CD4-positive, alpha-beta T cell (primary cell): ENCODE measurements at regions not wholly inside any gene's neighbourhood (a gene's known extent, or its start where the extent isn't known, plus 50 kb on each side); places are given as distances from the start of the nearest gene placed in this dataset.

Source experiments
- ATAC-seq: fragments of 200-7000 bp; cut with Tn5 transposase; one replicate; pipeline ENCODE4 v1.10.0; 2022; ENCODE audit warnings: mild to moderate bottlenecking; ENCODE audit not compliant: poor library complexity
- CTCF ChIA-PET: fragments of 350-600 bp; sonication (Branson Sonifier 250); formaldehyde crosslinking; loops from one replicate; lab custom pipeline; 2021; ENCODE audit warnings: antibody characterized with exemption, inconsistent platforms; lab: Charles Lee
- POLR2A ChIA-PET: fragments of 350-600 bp; sonication (Branson Sonifier 250); formaldehyde crosslinking; loops from one replicate; lab custom pipeline; 2021; ENCODE audit warnings: antibody characterized with exemption, inconsistent platforms; lab: Charles Lee
- DNase-seq, 14 experiments: peaks; one replicate each; pipeline ENCODE4 v3.0.0-alpha.2; 2013 to 2020; ENCODE audit warnings: mixed read lengths in 2 of 14
- H3K27ac ChIP-seq, 2 donors: one replicate each; pipeline versions ENCODE4 v1.5.1 to v1.7.0; 2013; ENCODE audit warnings: low read length in 2 of 2, low read depth in 1 of 2, mild to moderate bottlenecking in 1 of 2
- H3K27me3 ChIP-seq, 2 experiments: 1 replicate in 1 of 2; 2 replicates in 1 of 2; pipeline versions ENCODE4 v1.6.1 to v1.7.0; 2013; ENCODE audit warnings: low read length in 2 of 2, control low read depth in 1 of 2, mild to moderate bottlenecking in 1 of 2, moderate library complexity in 1 of 2; ENCODE audit not compliant: insufficient read depth in 2 of 2, control insufficient read depth in 1 of 2
- H3K36me3 ChIP-seq: one replicate; pipeline ENCODE4 v1.6.1; 2013; ENCODE audit warnings: low read length, control low read depth; ENCODE audit not compliant: insufficient read depth
- H3K4me1 ChIP-seq: one replicate; pipeline ENCODE4 v1.6.1; 2013; ENCODE audit warnings: low read length, control low read depth; ENCODE audit not compliant: insufficient read depth
- H3K4me3 ChIP-seq: one replicate; pipeline ENCODE4 v1.5.1; 2013; ENCODE audit warnings: mild to moderate bottlenecking, low read length, moderate library complexity
- H3K9me3 ChIP-seq, 2 experiments: 1 replicate in 1 of 2; 2 replicates in 1 of 2; pipeline versions ENCODE4 v1.6.1 to v1.7.0; 2013; ENCODE audit warnings: low read length in 2 of 2, mild to moderate bottlenecking in 2 of 2, control low read depth in 1 of 2, moderate library complexity in 1 of 2; ENCODE audit not compliant: control insufficient read depth in 1 of 2, insufficient read depth in 1 of 2
- H3K27ac Mint-ChIP-seq: one replicate; pipeline ENCODE4 v1.8.0; 2020; ENCODE audit warnings: mixed read lengths
- H3K27me3 Mint-ChIP-seq: one replicate; pipeline ENCODE4 v1.8.0; 2021; ENCODE audit warnings: mixed read lengths
- H3K36me3 Mint-ChIP-seq: one replicate; pipeline ENCODE4 v1.8.0; 2021; ENCODE audit warnings: low read depth, mixed read lengths
- H3K4me1 Mint-ChIP-seq: one replicate; pipeline ENCODE4 v1.8.0; 2021; ENCODE audit warnings: low read depth, mixed read lengths
- H3K4me3 Mint-ChIP-seq: one replicate; pipeline ENCODE4 v1.8.0; 2020; ENCODE audit warnings: mild to moderate bottlenecking, mixed read lengths
- H3K9me3 Mint-ChIP-seq: one replicate; pipeline ENCODE4 v1.8.0; 2020; ENCODE audit warnings: mixed read lengths
- CTCF ChIP-seq: fragments of 200-600 bp; IDR thresholded peaks from one replicate; pipeline ENCODE4 v1.8.0; 2022; ENCODE audit warnings: antibody characterized with exemption, mild to moderate bottlenecking
- intact Hi-C, 2 experiments: fragments of 100-400 bp; cut with DNase I in 1 of 2; cut with micrococcal nuclease in 1 of 2; formaldehyde crosslinking; loops; one replicate each; pipeline versions ENCODE4 v1.15.1 to v1.9.0; 2023 to 2025; cut with DNase I, micrococcal nuclease

- TF ChIP-seq CTCF: no peak
- no peak overlapping the region for H3K4me3 ChIP-seq
- no peaks in the 10 kb centered on the region for H3K27me3 ChIP-seq
- Mint-ChIP-seq H3K4me1 (peaks cover 3% of the 10 kb centered on the region), H3K27me3 (no peaks in the 10 kb centered on the region), H3K4me3 (no peak overlapping the region), H3K9me3 (peaks cover 13% of the 10 kb centered on the region), H3K27ac (no peak overlapping the region), H3K36me3 (no peaks in the 10 kb centered on the region)
- intact Hi-C loops: no loop called here
- CTCF ChIA-PET: no interaction called here
- no peak overlapping the region for H3K27ac ChIP-seq
- POLR2A ChIA-PET: no interaction called here
- ATAC-seq (no peak), DNase-seq (no peak)
- H3K9me3 ChIP-seq: peaks cover 8 to 21% of the 10 kb centered on the region in 2 experiments
- peaks cover under 1% of the 10 kb centered on the region for H3K4me1 ChIP-seq
- no peaks in the 10 kb centered on the region for H3K36me3 ChIP-seq
Measured at GRCh38 chr11:69551963-69552362, 70.5 kb downstream of the LINC01488 start.

- CTCF ChIA-PET: no interaction called here
- intact Hi-C loops: no loop called here
- H3K4me3 Mint-ChIP-seq: no peak overlapping the region
- peaks cover 9% of the 10 kb centered on the region for H3K4me1 ChIP-seq
- peaks cover 8 to 21% of the 10 kb centered on the region in 2 experiments for H3K9me3 ChIP-seq
- H3K9me3 Mint-ChIP-seq: peaks cover 13% of the 10 kb centered on the region
- no peaks in the 10 kb centered on the region for H3K27me3 Mint-ChIP-seq
- no peak overlapping the region for H3K27ac Mint-ChIP-seq
- H3K4me3 ChIP-seq: no peak overlapping the region
- H3K36me3 Mint-ChIP-seq: no peaks in the 10 kb centered on the region
- peaks cover 8% of the 10 kb centered on the region for H3K4me1 Mint-ChIP-seq
- H3K27me3 ChIP-seq: no peaks in the 10 kb centered on the region
- no peak overlapping the region for H3K27ac ChIP-seq
- POLR2A ChIA-PET: no interaction called here
- DNase-seq: no peak
- ATAC-seq: no peak
- H3K36me3 ChIP-seq: no peaks in the 10 kb centered on the region
- no peak for TF ChIP-seq CTCF
Measured at GRCh38 chr11:69552951-69553350, 71.5 kb downstream of the LINC01488 start.

GRCh38 chr11:69553416-69554357, 72.2 kb downstream of the LINC01488 start:
- Mint-ChIP-seq H3K36me3 (no peaks in the 10 kb centered on the region), H3K4me3 (no peak overlapping the region), H3K4me1 (peaks cover 15% of the 10 kb centered on the region), H3K27ac (no peak overlapping the region), H3K27me3 (no peaks in the 10 kb centered on the region), H3K9me3 (peaks cover 11% of the 10 kb centered on the region)
- intact Hi-C loops: no loop called here
- H3K36me3 ChIP-seq: no peaks in the 10 kb centered on the region
- no peak for DNase-seq
- peaks cover 17% of the 10 kb centered on the region for H3K4me1 ChIP-seq
- no peak overlapping the region for H3K4me3 ChIP-seq
- H3K9me3 ChIP-seq: peaks cover 8 to 21% of the 10 kb centered on the region in 2 experiments
- CTCF ChIA-PET: no interaction called here
- H3K27me3 ChIP-seq: no peaks in the 10 kb centered on the region
- H3K27ac ChIP-seq: no peak overlapping the region
- POLR2A ChIA-PET: no interaction called here
- TF ChIP-seq CTCF: no peak
- no peak for ATAC-seq
